GM12878 (cell line): ENCODE measurements at regions not wholly inside any gene's neighbourhood (a gene's known extent, or its start where the extent isn't known, plus 50 kb on each side); places are given as distances from the start of the nearest gene placed in this dataset.

Source experiments
- ATAC-seq: fragments of 200-7000 bp; cut with Tn5 transposase; 3 replicates; pipeline ENCODE4 v1.9.1; 2020; ENCODE audit warnings: mild to moderate bottlenecking, moderate library complexity
- BruUV-seq: library from RNA; stranded (reverse); fragments of 400-500 nt; replicated peaks from 2 replicates; lab custom pipeline; 2021; lab: Mats Ljungman, UMichigan
- CTCF ChIA-PET: fragments of 300-600 bp; sonication (Branson Sonifier 250); formaldehyde crosslinking; extraction: SDS; loops from one replicate; lab custom pipeline; 2021; ENCODE audit warnings: inconsistent platforms; lab: Yijun Ruan, JAX
- POLR2A ChIA-PET: fragments of 350-600 bp; formaldehyde crosslinking; extraction: SDS; loops from one replicate; lab custom pipeline; 2021; ENCODE audit warnings: inconsistent platforms; lab: Charles Lee
- RAD21 ChIA-PET: fragments of 300-600 bp; sonication (Branson Sonifier 250); formaldehyde crosslinking; loops from one replicate; lab custom pipeline; 2023; ENCODE audit warnings: antibody characterized with exemption; ENCODE audit not compliant: unreplicated experiment; lab: Charles Lee
- SMC1A ChIA-PET: fragments of 300-600 bp; sonication (Branson Sonifier 250); formaldehyde crosslinking; loops from one replicate; lab custom pipeline; 2023; ENCODE audit not compliant: unreplicated experiment, uncharacterized antibody; lab: Charles Lee
- DNase-seq: peaks from one replicate; pipeline ENCODE4 v3.0.0-alpha.2; 2011; ENCODE audit warnings: low read depth, low spot score
- FAIRE-seq: peaks from 3 replicates; lab custom pipeline; 2011; peaks lifted over from hg19 to GRCh38; lab: Jason Lieb, UNC
- H2AFZ ChIP-seq: 2 replicates; pipeline ENCODE4 v1.6.0; 2011; ENCODE audit warnings: low read depth, low read length, control low read depth; ENCODE audit not compliant: control insufficient read depth
- H3K27ac ChIP-seq: 2 replicates; pipeline ENCODE4 v1.5.1; 2011; ENCODE audit warnings: control low read depth; ENCODE audit not compliant: control insufficient read depth, insufficient read depth
- H3K27me3 ChIP-seq, 2 experiments: replicated peaks in 1 of 2; 2 replicates each; pipeline versions ENCODE4 v1.6.0 to v1.6.1; 2011; ENCODE audit warnings: low read length in 1 of 2; ENCODE audit not compliant: control insufficient read depth in 2 of 2, insufficient read depth in 2 of 2
- H3K36me3 ChIP-seq, 2 experiments: 2 replicates each; pipeline ENCODE4 v1.5.1; 2011; ENCODE audit warnings: low read length in 1 of 2; ENCODE audit not compliant: control insufficient read depth in 2 of 2, insufficient read depth in 2 of 2
- H3K4me1 ChIP-seq: 2 replicates; pipeline ENCODE4 v1.6.1; 2011; ENCODE audit warnings: mild to moderate bottlenecking, low read length, moderate library complexity, mixed read lengths; ENCODE audit not compliant: control insufficient read depth, insufficient read depth
- H3K4me2 ChIP-seq: 2 replicates; pipeline ENCODE4 v1.6.0; 2011; ENCODE audit warnings: control low read depth; ENCODE audit not compliant: control insufficient read depth, insufficient read depth
- H3K4me3 ChIP-seq: fragments of 200-600 bp; sonication (generic); 2 replicates; pipeline ENCODE4 v1.5.1; 2016
- H3K79me2 ChIP-seq: 2 replicates; pipeline ENCODE4 v1.6.0; 2011; ENCODE audit warnings: low read length; ENCODE audit not compliant: control insufficient read depth, insufficient read depth
- H3K9ac ChIP-seq: 2 replicates; pipeline ENCODE4 v1.8.0; 2011; ENCODE audit warnings: low read length, control low read depth, mixed read lengths; ENCODE audit not compliant: control insufficient read depth, insufficient read depth
- H3K9me3 ChIP-seq: replicated peaks from 3 replicates; pipeline ENCODE4 v1.5.1; 2011; ENCODE audit warnings: mild to moderate bottlenecking, low read length; ENCODE audit not compliant: control insufficient read depth, insufficient read depth
- H4K20me1 ChIP-seq: 2 replicates; pipeline ENCODE4 v1.6.0; 2011; ENCODE audit not compliant: control insufficient read depth, insufficient read depth
- ASH2L ChIP-seq: fragments of 300-600, 200-600 bp; sonication (generic); IDR thresholded peaks from 2 replicates; pipeline ENCODE4 v1.6.1; 2017; ENCODE audit warnings: low read depth, mild to moderate bottlenecking, borderline replicate concordance
- BACH1 ChIP-seq: fragments of 450-650 bp; IDR thresholded peaks from 2 replicates; pipeline ENCODE4 v1.6.1; 2017; ENCODE audit warnings: mild to moderate bottlenecking, borderline replicate concordance
- BCL11A ChIP-seq: IDR thresholded peaks from 2 replicates; pipeline ENCODE4 v1.6.1; 2011; ENCODE audit warnings: low read depth, low read length
- BHLHE40 ChIP-seq, 2 experiments: fragments of 450-650 bp in 1 of 2; IDR thresholded peaks; 2 replicates each; pipeline ENCODE4 v1.6.1; 2011 to 2017; ENCODE audit warnings: low read depth in 2 of 2, borderline replicate concordance in 1 of 2, improper control_type of control experiment in 1 of 2, low read length in 1 of 2, mild to moderate bottlenecking in 1 of 2
- CBX5 ChIP-seq: sonication (generic); IDR thresholded peaks from 2 replicates; pipeline ENCODE4 v1.6.1; 2016; ENCODE audit warnings: low read depth, moderate library complexity, mild to moderate bottlenecking, inconsistent platforms
- EGR1 ChIP-seq, 2 experiments: IDR thresholded peaks; 1 replicate in 1 of 2; 2 replicates in 1 of 2; pipeline ENCODE4 v1.6.1; 2011 to 2012; ENCODE audit warnings: low read depth in 2 of 2, low read length in 2 of 2, borderline replicate concordance in 1 of 2, mild to moderate bottlenecking in 1 of 2, moderate library complexity in 1 of 2
- HDAC2 ChIP-seq: fragments of 200-600 bp; sonication (generic); IDR thresholded peaks from 2 replicates; pipeline ENCODE4 v1.6.1; 2017
- RCOR1 ChIP-seq: conservative IDR thresholded peaks from 2 replicates; pipeline ENCODE4 v1.6.1; 2012; ENCODE audit warnings: low read depth, low read length, improper control_type of control experiment
- SMC3 ChIP-seq: IDR thresholded peaks from 2 replicates; pipeline ENCODE4 v1.6.1; 2011; ENCODE audit warnings: low read length, improper control_type of control experiment, borderline replicate concordance
- SUZ12 ChIP-seq: fragments of 200-600 bp; sonication (generic); IDR thresholded peaks from one replicate; pipeline ENCODE4 v1.6.1; 2018; ENCODE audit warnings: antibody characterized with exemption, mild to moderate bottlenecking; ENCODE audit not compliant: unreplicated experiment
- ZNF207 ChIP-seq: fragments of 450-650 bp; IDR thresholded peaks from 2 replicates; pipeline ENCODE4 v1.6.1; 2014; ENCODE audit warnings: antibody characterized with exemption, mild to moderate bottlenecking, borderline replicate concordance
- ZNF24 ChIP-seq: fragments of 450-650 bp; IDR thresholded peaks from 2 replicates; pipeline ENCODE4 v1.6.1; 2017; ENCODE audit warnings: antibody characterized with exemption, mild to moderate bottlenecking
- WGBS: methylation state at CpG from one replicate; pipeline ENCODE4 v1.1.6; 2016; ENCODE audit warnings: low lambda C conversion rate; ENCODE audit not compliant: insufficient replicate concordance, insufficient coverage; ENCODE audit errors: missing lambda C conversion rate; 5-methylcytosine and 5-hydroxymethylcytosine counted together
- in situ Hi-C: fragments of 300-500 bp; cut with MboI; formaldehyde crosslinking; loops from 9 replicates; pipeline ENCODE4 v1.14.3; 2018; ENCODE audit warnings: mixed read lengths
- intact Hi-C: fragments of 100-400 bp; cut with micrococcal nuclease; formaldehyde crosslinking; loops from one replicate; pipeline ENCODE4 v1.14.2; 2022; ENCODE audit not compliant: unreplicated experiment
- TF ChIP-seq, protein P1 (sequence below): fragments of 450-650 bp; formaldehyde crosslinking; IDR thresholded peaks from 2 replicates; pipeline ENCODE4 v1.4.0; 2022; ENCODE audit warnings: mild to moderate bottlenecking, moderate library complexity
- TF ChIP-seq, protein P2 (sequence below): fragments of 450-650 bp; formaldehyde crosslinking; IDR thresholded peaks from 2 replicates; pipeline ENCODE4 v1.5.0; 2022; ENCODE audit warnings: mild to moderate bottlenecking, missing genetic modification characterization
- TF ChIP-seq, protein P3 (sequence below): fragments of 450-650 bp; IDR thresholded peaks from 2 replicates; pipeline ENCODE4 v1.6.1; 2016; ENCODE audit warnings: mild to moderate bottlenecking, moderate library complexity, borderline replicate concordance

DNA sequence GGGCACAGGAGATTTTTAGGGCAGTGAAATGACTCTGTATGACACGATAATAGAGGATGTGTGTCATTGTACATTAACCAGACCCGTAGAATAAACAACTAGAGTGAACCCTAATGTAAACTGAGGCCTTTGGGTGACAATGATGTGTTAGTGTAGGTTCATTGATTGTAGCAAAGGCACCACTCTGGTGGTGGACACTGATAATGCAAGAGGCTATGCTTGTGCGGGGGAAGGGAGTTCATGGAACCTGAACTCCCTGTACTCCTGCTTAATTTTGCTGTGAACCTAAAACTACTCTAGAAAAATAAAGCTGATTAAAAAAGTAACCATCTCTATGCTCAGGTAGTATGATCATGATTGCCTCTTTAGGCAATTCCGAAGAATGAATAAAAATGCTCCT, 96.3 kb upstream of the VIPR2 start:
- ATAC-seq (no peak), FAIRE-seq (no peak), DNase-seq (no peak)
- H3K9me3 ChIP-seq, result no peaks in the 10 kb centered on the region; the same call in 2 of the 3 replicates
- intact Hi-C loops, result no loop called here
- ChIA-PET CTCF (interaction anchor here (0.6 kb wide), 1 partner anchor 43 kb away, joined by 4 read pairs; no protein-coding TSS in a partner anchor), RAD21 (no interaction called here), SMC1A (no interaction called here), POLR2A (no interaction called here)
- no peak overlapping the region for H3K4me2 ChIP-seq
- in situ Hi-C loops, result no loop called here
- no peaks in the 10 kb centered on the region for H3K79me2 ChIP-seq
- no peak overlapping the region for H3K9ac ChIP-seq
- H3K27me3 ChIP-seq, result no peaks in the 10 kb centered on the region
- H3K27ac ChIP-seq, result no peak overlapping the region
- H4K20me1 ChIP-seq, result no peaks in the 10 kb centered on the region
- WGBS, result 21% methylated on average over 4 of the region's 4 CpGs
- no peak overlapping the region for H2AFZ ChIP-seq
- no peaks in the 10 kb centered on the region for H3K36me3 ChIP-seq
- H3K4me3 ChIP-seq, result no peak overlapping the region
- H3K4me1 ChIP-seq, result no peaks in the 10 kb centered on the region
- BruUV-seq, result no TSS peak
- TF ChIP-seq, protein P1, sequence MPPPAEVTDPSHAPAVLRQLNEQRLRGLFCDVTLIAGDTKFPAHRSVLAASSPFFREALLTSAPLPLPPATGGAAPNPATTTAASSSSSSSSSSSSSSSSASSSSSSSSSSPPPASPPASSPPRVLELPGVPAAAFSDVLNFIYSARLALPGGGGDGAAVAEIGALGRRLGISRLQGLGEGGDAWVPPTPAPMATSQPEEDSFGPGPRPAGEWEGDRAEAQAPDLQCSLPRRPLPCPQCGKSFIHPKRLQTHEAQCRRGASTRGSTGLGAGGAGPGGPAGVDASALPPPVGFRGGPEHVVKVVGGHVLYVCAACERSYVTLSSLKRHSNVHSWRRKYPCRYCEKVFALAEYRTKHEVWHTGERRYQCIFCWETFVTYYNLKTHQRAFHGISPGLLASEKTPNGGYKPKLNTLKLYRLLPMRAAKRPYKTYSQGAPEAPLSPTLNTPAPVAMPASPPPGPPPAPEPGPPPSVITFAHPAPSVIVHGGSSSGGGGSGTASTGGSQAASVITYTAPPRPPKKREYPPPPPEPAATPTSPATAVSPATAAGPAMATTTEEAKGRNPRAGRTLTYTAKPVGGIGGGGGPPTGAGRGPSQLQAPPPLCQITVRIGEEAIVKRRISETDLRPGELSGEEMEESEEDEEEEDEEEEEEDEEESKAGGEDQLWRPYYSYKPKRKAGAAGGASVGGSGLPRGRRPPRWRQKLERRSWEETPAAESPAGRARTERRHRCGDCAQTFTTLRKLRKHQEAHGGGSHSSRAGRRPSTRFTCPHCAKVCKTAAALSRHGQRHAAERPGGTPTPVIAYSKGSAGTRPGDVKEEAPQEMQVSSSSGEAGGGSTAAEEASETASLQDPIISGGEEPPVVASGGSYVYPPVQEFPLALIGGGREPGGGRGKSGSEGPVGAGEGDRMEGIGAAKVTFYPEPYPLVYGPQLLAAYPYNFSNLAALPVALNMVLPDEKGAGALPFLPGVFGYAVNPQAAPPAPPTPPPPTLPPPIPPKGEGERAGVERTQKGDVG (CRISPR knock-in tag), result no peak
- TF ChIP-seq BCL11A (no peak), RCOR1 (no peak), ZNF207 (no peak), ZNF24 (no peak), CBX5 (no peak), BACH1 (no peak), SMC3 (no peak), ASH2L (no peak), HDAC2 (no peak), BHLHE40 (IDR thresholded peaks at IDR 0.05; ENCODE audit: borderline replicate concordance in 1 of 2, low read depth in 2 of 2, low read length in 1 of 2) (no peak), EGR1 (IDR thresholded peaks at IDR 0.05; ENCODE audit: borderline replicate concordance in 1 of 2, low read depth in 2 of 2, low read length in 2 of 2) (no peak), SUZ12 (no peak)
- TF ChIP-seq, protein P2, sequence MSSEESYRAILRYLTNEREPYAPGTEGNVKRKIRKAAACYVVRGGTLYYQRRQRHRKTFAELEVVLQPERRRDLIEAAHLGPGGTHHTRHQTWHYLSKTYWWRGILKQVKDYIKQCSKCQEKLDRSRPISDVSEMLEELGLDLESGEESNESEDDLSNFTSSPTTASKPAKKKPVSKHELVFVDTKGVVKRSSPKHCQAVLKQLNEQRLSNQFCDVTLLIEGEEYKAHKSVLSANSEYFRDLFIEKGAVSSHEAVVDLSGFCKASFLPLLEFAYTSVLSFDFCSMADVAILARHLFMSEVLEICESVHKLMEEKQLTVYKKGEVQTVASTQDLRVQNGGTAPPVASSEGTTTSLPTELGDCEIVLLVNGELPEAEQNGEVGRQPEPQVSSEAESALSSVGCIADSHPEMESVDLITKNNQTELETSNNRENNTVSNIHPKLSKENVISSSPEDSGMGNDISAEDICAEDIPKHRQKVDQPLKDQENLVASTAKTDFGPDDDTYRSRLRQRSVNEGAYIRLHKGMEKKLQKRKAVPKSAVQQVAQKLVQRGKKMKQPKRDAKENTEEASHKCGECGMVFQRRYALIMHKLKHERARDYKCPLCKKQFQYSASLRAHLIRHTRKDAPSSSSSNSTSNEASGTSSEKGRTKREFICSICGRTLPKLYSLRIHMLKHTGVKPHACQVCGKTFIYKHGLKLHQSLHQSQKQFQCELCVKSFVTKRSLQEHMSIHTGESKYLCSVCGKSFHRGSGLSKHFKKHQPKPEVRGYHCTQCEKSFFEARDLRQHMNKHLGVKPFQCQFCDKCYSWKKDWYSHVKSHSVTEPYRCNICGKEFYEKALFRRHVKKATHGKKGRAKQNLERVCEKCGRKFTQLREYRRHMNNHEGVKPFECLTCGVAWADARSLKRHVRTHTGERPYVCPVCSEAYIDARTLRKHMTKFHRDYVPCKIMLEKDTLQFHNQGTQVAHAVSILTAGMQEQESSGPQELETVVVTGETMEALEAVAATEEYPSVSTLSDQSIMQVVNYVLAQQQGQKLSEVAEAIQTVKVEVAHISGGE (CRISPR knock-in tag), result no peak
- TF ChIP-seq, protein P3, sequence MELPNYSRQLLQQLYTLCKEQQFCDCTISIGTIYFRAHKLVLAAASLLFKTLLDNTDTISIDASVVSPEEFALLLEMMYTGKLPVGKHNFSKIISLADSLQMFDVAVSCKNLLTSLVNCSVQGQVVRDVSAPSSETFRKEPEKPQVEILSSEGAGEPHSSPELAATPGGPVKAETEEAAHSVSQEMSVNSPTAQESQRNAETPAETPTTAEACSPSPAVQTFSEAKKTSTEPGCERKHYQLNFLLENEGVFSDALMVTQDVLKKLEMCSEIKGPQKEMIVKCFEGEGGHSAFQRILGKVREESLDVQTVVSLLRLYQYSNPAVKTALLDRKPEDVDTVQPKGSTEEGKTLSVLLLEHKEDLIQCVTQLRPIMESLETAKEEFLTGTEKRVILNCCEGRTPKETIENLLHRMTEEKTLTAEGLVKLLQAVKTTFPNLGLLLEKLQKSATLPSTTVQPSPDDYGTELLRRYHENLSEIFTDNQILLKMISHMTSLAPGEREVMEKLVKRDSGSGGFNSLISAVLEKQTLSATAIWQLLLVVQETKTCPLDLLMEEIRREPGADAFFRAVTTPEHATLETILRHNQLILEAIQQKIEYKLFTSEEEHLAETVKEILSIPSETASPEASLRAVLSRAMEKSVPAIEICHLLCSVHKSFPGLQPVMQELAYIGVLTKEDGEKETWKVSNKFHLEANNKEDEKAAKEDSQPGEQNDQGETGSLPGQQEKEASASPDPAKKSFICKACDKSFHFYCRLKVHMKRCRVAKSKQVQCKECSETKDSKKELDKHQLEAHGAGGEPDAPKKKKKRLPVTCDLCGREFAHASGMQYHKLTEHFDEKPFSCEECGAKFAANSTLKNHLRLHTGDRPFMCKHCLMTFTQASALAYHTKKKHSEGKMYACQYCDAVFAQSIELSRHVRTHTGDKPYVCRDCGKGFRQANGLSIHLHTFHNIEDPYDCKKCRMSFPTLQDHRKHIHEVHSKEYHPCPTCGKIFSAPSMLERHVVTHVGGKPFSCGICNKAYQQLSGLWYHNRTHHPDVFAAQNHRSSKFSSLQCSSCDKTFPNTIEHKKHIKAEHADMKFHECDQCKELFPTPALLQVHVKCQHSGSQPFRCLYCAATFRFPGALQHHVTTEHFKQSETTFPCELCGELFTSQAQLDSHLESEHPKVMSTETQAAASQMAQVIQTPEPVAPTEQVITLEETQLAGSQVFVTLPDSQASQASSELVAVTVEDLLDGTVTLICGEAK, result no peak
